Neural progenitor cell (in vitro differentiated cells): ENCODE measurements at regions not wholly inside any gene's neighbourhood (a gene's known extent, or its start where the extent isn't known, plus 50 kb on each side); places are given as distances from the start of the nearest gene placed in this dataset.
"Not testable (repeated sequence)": the region's sequence is repeated elsewhere in the genome, so short reads cannot be mapped to it uniquely, and the experiment has no call there.

Experiments
- EZH2 ChIP-seq: fragments of 200-600 bp; sonication (generic); IDR thresholded peaks from 2 replicates; pipeline ENCODE4 v1.6.1; 2017; ENCODE audit warnings: antibody characterized with exemption, mild to moderate bottlenecking, moderate library complexity
- EZH2phosphoT487 ChIP-seq: fragments of 200-600 bp; sonication (generic); IDR thresholded peaks from 2 replicates; pipeline ENCODE4 v1.6.1; 2017; ENCODE audit warnings: antibody characterized with exemption
- TF ChIP-seq, protein P1 (sequence below): fragments of 200-600 bp; sonication (generic); IDR thresholded peaks from 2 replicates; pipeline ENCODE4 v1.5.1; 2017; ENCODE audit warnings: antibody characterized with exemption, mild to moderate bottlenecking

DNA sequence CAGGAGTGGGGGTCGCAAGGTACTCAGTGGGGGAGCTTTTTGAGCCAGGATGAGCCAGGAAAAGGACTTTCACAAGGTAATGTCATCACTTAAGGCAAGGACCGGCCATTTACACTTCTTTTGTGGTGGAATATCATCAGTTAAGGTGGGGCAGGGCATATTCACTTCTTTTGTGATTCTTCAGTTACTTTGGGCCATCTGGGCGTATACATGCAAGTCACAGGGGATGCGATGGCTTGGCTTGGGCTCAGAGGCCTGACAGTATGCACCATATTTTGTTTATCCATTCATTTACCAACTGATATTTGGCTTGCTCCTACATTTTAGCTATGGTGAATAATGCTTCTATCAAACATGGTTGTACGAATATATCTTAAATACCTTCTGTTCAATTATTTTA, 1728.1 kb upstream of the AGA start:
- TF ChIP-seq, protein P1, sequence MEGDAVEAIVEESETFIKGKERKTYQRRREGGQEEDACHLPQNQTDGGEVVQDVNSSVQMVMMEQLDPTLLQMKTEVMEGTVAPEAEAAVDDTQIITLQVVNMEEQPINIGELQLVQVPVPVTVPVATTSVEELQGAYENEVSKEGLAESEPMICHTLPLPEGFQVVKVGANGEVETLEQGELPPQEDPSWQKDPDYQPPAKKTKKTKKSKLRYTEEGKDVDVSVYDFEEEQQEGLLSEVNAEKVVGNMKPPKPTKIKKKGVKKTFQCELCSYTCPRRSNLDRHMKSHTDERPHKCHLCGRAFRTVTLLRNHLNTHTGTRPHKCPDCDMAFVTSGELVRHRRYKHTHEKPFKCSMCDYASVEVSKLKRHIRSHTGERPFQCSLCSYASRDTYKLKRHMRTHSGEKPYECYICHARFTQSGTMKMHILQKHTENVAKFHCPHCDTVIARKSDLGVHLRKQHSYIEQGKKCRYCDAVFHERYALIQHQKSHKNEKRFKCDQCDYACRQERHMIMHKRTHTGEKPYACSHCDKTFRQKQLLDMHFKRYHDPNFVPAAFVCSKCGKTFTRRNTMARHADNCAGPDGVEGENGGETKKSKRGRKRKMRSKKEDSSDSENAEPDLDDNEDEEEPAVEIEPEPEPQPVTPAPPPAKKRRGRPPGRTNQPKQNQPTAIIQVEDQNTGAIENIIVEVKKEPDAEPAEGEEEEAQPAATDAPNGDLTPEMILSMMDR, result not testable (repeated sequence)
- TF ChIP-seq EZH2, EZH2phosphoT487: not testable (repeated sequence)
